Caco-2 (cell line): ENCODE measurements at regions not wholly inside any gene's neighbourhood (a gene's known extent, or its start where the extent isn't known, plus 50 kb on each side); places are given as distances from the start of the nearest gene placed in this dataset.

Experiments used
- BruUV-seq: library from RNA; stranded (reverse); fragments of 400-500 nt; replicated peaks from 2 replicates; lab custom pipeline; 2021; lab: Mats Ljungman, UMichigan
- CTCF ChIA-PET: fragments of 300-600 bp; sonication (Branson Sonifier 250); formaldehyde crosslinking; loops from one replicate; lab custom pipeline; 2022; ENCODE audit warnings: antibody characterized with exemption; lab: Charles Lee
- POLR2A ChIA-PET: fragments of 300-600 bp; sonication (Branson Sonifier 250); formaldehyde crosslinking; loops from one replicate; lab custom pipeline; 2022; ENCODE audit warnings: antibody characterized with exemption; lab: Charles Lee
- DNase-seq, 2 experiments: peaks; one replicate each; pipeline versions ENCODE4 v3.0.0 to v3.0.0-alpha.2; 2020 to 2022
- H3K27me3 ChIP-seq: replicated peaks from 2 replicates; pipeline ENCODE4 v1.6.0; 2011; ENCODE audit warnings: low read length; ENCODE audit not compliant: control insufficient read depth, insufficient read depth
- H3K36me3 ChIP-seq: 2 replicates; pipeline ENCODE4 v1.5.1; 2011; ENCODE audit warnings: low read length; ENCODE audit not compliant: control insufficient read depth, insufficient read depth
- H3K4me1 ChIP-seq: fragments of 250-450 bp; sonication (Bioruptor Pico); 2 replicates; pipeline ENCODE4 v1.5.1; 2020; ENCODE audit warnings: mild to moderate bottlenecking
- H3K4me3 ChIP-seq: 2 replicates; pipeline ENCODE4 v1.5.1; 2011; ENCODE audit warnings: low read depth, mild to moderate bottlenecking, control low read depth, low read length
- H3K9me3 ChIP-seq: fragments of 250-450 bp; sonication (Bioruptor Pico); 2 replicates; pipeline ENCODE4 v1.5.1; 2020; ENCODE audit warnings: mild to moderate bottlenecking, moderate library complexity
- H3K27ac Mint-ChIP-seq: one replicate; pipeline ENCODE4 v1.8.0; 2022; ENCODE audit warnings: mixed read lengths; ENCODE audit not compliant: unreplicated experiment
- H3K27me3 Mint-ChIP-seq: one replicate; pipeline ENCODE4 v1.8.0; 2022; ENCODE audit warnings: mixed read lengths; ENCODE audit not compliant: insufficient read depth, unreplicated experiment
- H3K36me3 Mint-ChIP-seq: one replicate; pipeline ENCODE4 v1.8.0; 2022; ENCODE audit warnings: mild to moderate bottlenecking, mixed read lengths; ENCODE audit not compliant: insufficient read depth, unreplicated experiment
- H3K4me1 Mint-ChIP-seq: one replicate; pipeline ENCODE4 v1.8.0; 2022; ENCODE audit warnings: low read depth, mixed read lengths; ENCODE audit not compliant: unreplicated experiment
- H3K4me3 Mint-ChIP-seq: one replicate; pipeline ENCODE4 v1.8.0; 2022; ENCODE audit warnings: mild to moderate bottlenecking, moderate library complexity, mixed read lengths; ENCODE audit not compliant: unreplicated experiment
- H3K9me3 Mint-ChIP-seq: one replicate; pipeline ENCODE4 v1.8.0; 2022; ENCODE audit warnings: mixed read lengths; ENCODE audit not compliant: unreplicated experiment
- CTCF ChIP-seq, 2 experiments: fragments of 200-600 bp in 1 of 2; IDR thresholded peaks; 1 replicate in 1 of 2; 2 replicates in 1 of 2; pipeline versions ENCODE4 v1.5.1 to v1.8.0; 2011 to 2022; ENCODE audit warnings: antibody characterized with exemption in 1 of 2, control low read depth in 1 of 2, inconsistent platforms in 1 of 2, low read depth in 1 of 2, low read length in 1 of 2, mild to moderate bottlenecking in 1 of 2, moderate library complexity in 1 of 2; ENCODE audit not compliant: insufficient read depth in 1 of 2, severe bottlenecking in 1 of 2, unreplicated experiment in 1 of 2
- intact Hi-C: fragments of 100-400 bp; cut with micrococcal nuclease; formaldehyde crosslinking; loops from one replicate; pipeline ENCODE4 v1.10.0; 2022; ENCODE audit not compliant: unreplicated experiment

- no peaks in the 10 kb centered on the region for H3K36me3 ChIP-seq
- no TSS peak for BruUV-seq
- Mint-ChIP-seq H3K4me3 (no peak overlapping the region), H3K9me3 (peaks cover 10% of the 10 kb centered on the region), H3K36me3 (no peaks in the 10 kb centered on the region), H3K27ac (no peak overlapping the region), H3K4me1 (no peaks in the 10 kb centered on the region), H3K27me3 (peaks cover 3% of the 10 kb centered on the region)
- H3K4me3 ChIP-seq = no peak overlapping the region
- ChIA-PET CTCF (no interaction called here), POLR2A (no interaction called here)
- no peak for TF ChIP-seq CTCF (IDR thresholded peaks at IDR 0.05; ENCODE audit: insufficient read depth in 1 of 2, low read depth in 1 of 2, low read length in 1 of 2, severe bottlenecking in 1 of 2, unreplicated experiment in 1 of 2)
- H3K27me3 ChIP-seq = no peaks in the 10 kb centered on the region
- no peaks in the 10 kb centered on the region for H3K4me1 ChIP-seq
- intact Hi-C loops = no loop called here
- peaks cover 15% of the 10 kb centered on the region for H3K9me3 ChIP-seq
- DNase-seq = no peak
These were observed 377.1 kb upstream of the ANKRD30A start for GRCh38 chr10:36748128-36748871.

GRCh38 chr10:36739884-36740445 lies 385.4 kb upstream of the ANKRD30A start:
- H3K36me3 ChIP-seq = no peaks in the 10 kb centered on the region
- Mint-ChIP-seq H3K27ac (no peak overlapping the region), H3K4me3 (no peak overlapping the region), H3K9me3 (peaks cover 10% of the 10 kb centered on the region), H3K27me3 (no peaks in the 10 kb centered on the region), H3K4me1 (no peaks in the 10 kb centered on the region), H3K36me3 (no peaks in the 10 kb centered on the region)
- no peak for TF ChIP-seq CTCF (IDR thresholded peaks at IDR 0.05; ENCODE audit: insufficient read depth in 1 of 2, low read depth in 1 of 2, low read length in 1 of 2, severe bottlenecking in 1 of 2, unreplicated experiment in 1 of 2)
- ChIA-PET POLR2A (no interaction called here), CTCF (no interaction called here)
- no peaks in the 10 kb centered on the region for H3K27me3 ChIP-seq
- no peaks in the 10 kb centered on the region for H3K4me1 ChIP-seq
- no peaks in the 10 kb centered on the region for H3K9me3 ChIP-seq
- BruUV-seq = no TSS peak
- DNase-seq = no peak
- intact Hi-C loops = no loop called here
- no peak overlapping the region for H3K4me3 ChIP-seq

- TF ChIP-seq CTCF (IDR thresholded peaks at IDR 0.05; ENCODE audit: insufficient read depth in 1 of 2, low read depth in 1 of 2, low read length in 1 of 2, severe bottlenecking in 1 of 2, unreplicated experiment in 1 of 2) = no peak
- H3K36me3 Mint-ChIP-seq = no peaks in the 10 kb centered on the region
- ChIA-PET CTCF (no interaction called here), POLR2A (no interaction called here)
- no peaks in the 10 kb centered on the region for H3K27me3 ChIP-seq
- H3K4me1 ChIP-seq = no peaks in the 10 kb centered on the region
- intact Hi-C loops = no loop called here
- H3K36me3 ChIP-seq = no peaks in the 10 kb centered on the region
- no peak overlapping the region for H3K27ac Mint-ChIP-seq
- peaks cover 10% of the 10 kb centered on the region for H3K9me3 Mint-ChIP-seq
- no peaks in the 10 kb centered on the region for H3K9me3 ChIP-seq
- DNase-seq = no peak
- H3K4me3 Mint-ChIP-seq = no peak overlapping the region
- H3K4me3 ChIP-seq = no peak overlapping the region
- no TSS peak for BruUV-seq
- no peaks in the 10 kb centered on the region for H3K4me1 Mint-ChIP-seq
- no peaks in the 10 kb centered on the region for H3K27me3 Mint-ChIP-seq
These were observed 386.5 kb upstream of the ANKRD30A start for GRCh38 chr10:36738738-36739431.
